Dendritic cell treated with granulocyte-macrophage colony-stimulating factor and Interleukin-4, amounts not matched to agents 40 ng/mL and 50 ng/mL, for 4 days (primary cell): ENCODE measurements at regions not wholly inside any gene's neighbourhood (a gene's known extent, or its start where the extent isn't known, plus 50 kb on each side); places are given as distances from the start of the nearest gene placed in this dataset.

ENCODE experiments used
- H3K27ac Mint-ChIP-seq: one replicate; pipeline ENCODE4 v1.8.0; 2022; ENCODE audit warnings: mild to moderate bottlenecking, mixed read lengths
- H3K27me3 Mint-ChIP-seq: one replicate; pipeline ENCODE4 v1.8.0; 2022; ENCODE audit warnings: mild to moderate bottlenecking, mixed read lengths
- H3K36me3 Mint-ChIP-seq: one replicate; pipeline ENCODE4 v1.8.0; 2022; ENCODE audit warnings: low read depth, mixed read lengths
- H3K4me1 Mint-ChIP-seq: one replicate; pipeline ENCODE4 v1.8.0; 2022; ENCODE audit warnings: low read depth, mixed read lengths
- H3K4me3 Mint-ChIP-seq: one replicate; pipeline ENCODE4 v1.8.0; 2022; ENCODE audit warnings: mild to moderate bottlenecking, moderate library complexity, mixed read lengths
- H3K9me3 Mint-ChIP-seq: one replicate; pipeline ENCODE4 v1.8.0; 2022; ENCODE audit warnings: mixed read lengths
- intact Hi-C: fragments of 100-400 bp; cut with micrococcal nuclease; formaldehyde crosslinking; loops from one replicate; pipeline ENCODE4 v1.15.0; 2022

- no peak overlapping the region for H3K4me3 Mint-ChIP-seq
- H3K4me1 Mint-ChIP-seq, result no peaks in the 10 kb centered on the region
- H3K36me3 Mint-ChIP-seq, result no peaks in the 10 kb centered on the region
- no peak overlapping the region for H3K27ac Mint-ChIP-seq
- H3K9me3 Mint-ChIP-seq, result no peaks in the 10 kb centered on the region
- intact Hi-C loops, result no loop called here
- H3K27me3 Mint-ChIP-seq, result no peaks in the 10 kb centered on the region
Observed at GRCh38 chr5:91898019-91898418, 514.9 kb upstream of the ARRDC3 start.

DNA sequence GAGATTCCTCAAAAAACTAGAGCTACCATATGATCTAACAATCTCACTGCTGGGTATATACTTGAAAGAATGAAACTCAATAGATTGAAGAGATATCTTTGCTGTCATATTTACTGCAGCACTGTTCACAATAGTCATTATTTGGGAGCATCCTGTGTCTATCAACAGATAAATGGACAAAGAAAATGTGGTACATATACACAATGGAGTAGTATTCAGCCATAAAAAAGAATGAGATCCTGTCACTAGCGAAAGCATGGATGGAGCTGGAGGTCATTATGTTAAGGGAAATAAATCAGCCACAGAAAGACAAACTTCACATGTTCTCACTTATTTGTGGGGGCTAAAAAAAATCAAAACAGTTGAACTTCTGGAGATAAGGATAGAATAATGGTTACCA is 505.7 kb upstream of the ARRDC3 start:
- Mint-ChIP-seq H3K27me3 (no peaks in the 10 kb centered on the region), H3K36me3 (no peaks in the 10 kb centered on the region), H3K4me3 (no peak overlapping the region), H3K27ac (no peak overlapping the region), H3K9me3 (peaks cover 21% of the 10 kb centered on the region), H3K4me1 (no peaks in the 10 kb centered on the region)
- intact Hi-C loops, result no loop called here

- intact Hi-C loops, result no loop called here
- no peak overlapping the region for H3K27ac Mint-ChIP-seq
- no peak overlapping the region for H3K4me3 Mint-ChIP-seq
- H3K27me3 Mint-ChIP-seq, result no peaks in the 10 kb centered on the region
- H3K36me3 Mint-ChIP-seq, result no peaks in the 10 kb centered on the region
- H3K9me3 Mint-ChIP-seq, result peaks cover 16% of the 10 kb centered on the region
- no peaks in the 10 kb centered on the region for H3K4me1 Mint-ChIP-seq
Observed at GRCh38 chr5:91885291-91886265, 502.5 kb upstream of the ARRDC3 start.

- no peaks in the 10 kb centered on the region for H3K27me3 Mint-ChIP-seq
- no peaks in the 10 kb centered on the region for H3K4me1 Mint-ChIP-seq
- H3K9me3 Mint-ChIP-seq, result peaks cover 18% of the 10 kb centered on the region
- no peaks in the 10 kb centered on the region for H3K36me3 Mint-ChIP-seq
- H3K4me3 Mint-ChIP-seq, result no peak overlapping the region
- H3K27ac Mint-ChIP-seq, result no peak overlapping the region
- intact Hi-C loops, result no loop called here
Observed at GRCh38 chr5:91884036-91884435, 500.9 kb upstream of the ARRDC3 start.

DNA sequence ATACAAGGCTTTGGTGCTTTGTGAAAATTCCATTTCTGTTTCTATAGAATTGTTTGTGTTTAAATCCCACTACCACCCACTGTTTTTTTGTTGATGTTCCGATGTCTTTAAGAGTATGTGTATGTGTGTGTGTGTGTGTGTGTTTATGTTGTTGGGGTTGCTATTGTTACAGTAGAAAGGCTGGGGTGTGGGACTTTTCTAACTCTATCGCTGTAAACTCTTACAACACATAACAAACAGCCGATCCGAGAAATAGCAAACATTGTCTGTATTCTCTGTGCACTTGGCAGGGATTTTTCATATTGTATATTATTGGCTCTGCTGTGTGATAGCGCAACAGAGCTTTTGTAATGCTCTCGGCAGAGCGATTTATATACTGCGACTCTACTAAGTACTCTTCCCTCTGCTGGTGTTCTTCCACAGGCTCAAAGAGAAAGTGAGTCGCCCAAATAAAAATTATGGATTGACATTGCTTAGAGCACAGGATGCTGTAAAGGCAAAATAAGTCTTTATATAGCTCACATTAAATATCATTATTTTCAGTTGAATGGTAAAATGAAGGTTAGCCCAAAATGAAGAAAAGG is 492.2 kb upstream of the ARRDC3 start:
- intact Hi-C loops, result no loop called here
- no peaks in the 10 kb centered on the region for H3K27me3 Mint-ChIP-seq
- H3K4me3 Mint-ChIP-seq, result no peak overlapping the region
- H3K36me3 Mint-ChIP-seq, result no peaks in the 10 kb centered on the region
- H3K9me3 Mint-ChIP-seq, result peaks cover 5% of the 10 kb centered on the region
- H3K4me1 Mint-ChIP-seq, result no peaks in the 10 kb centered on the region
- no peak overlapping the region for H3K27ac Mint-ChIP-seq

- Mint-ChIP-seq H3K27me3 (no peaks in the 10 kb centered on the region), H3K4me3 (no peak overlapping the region), H3K9me3 (no peaks in the 10 kb centered on the region), H3K27ac (no peak overlapping the region), H3K4me1 (no peaks in the 10 kb centered on the region), H3K36me3 (no peaks in the 10 kb centered on the region)
- intact Hi-C loops, result no loop called here
Observed at GRCh38 chr5:91867799-91868198, 484.7 kb upstream of the ARRDC3 start.

- Mint-ChIP-seq H3K27me3 (no peaks in the 10 kb centered on the region), H3K9me3 (peaks cover 4% of the 10 kb centered on the region), H3K4me1 (no peaks in the 10 kb centered on the region), H3K36me3 (no peaks in the 10 kb centered on the region), H3K27ac (no peak overlapping the region), H3K4me3 (no peak overlapping the region)
- intact Hi-C loops, result no loop called here
Observed at GRCh38 chr5:91865915-91866314, 482.8 kb upstream of the ARRDC3 start.

GRCh38 chr5:91864962-91865361 is 481.8 kb upstream of the ARRDC3 start:
- H3K36me3 Mint-ChIP-seq, result no peaks in the 10 kb centered on the region
- no peaks in the 10 kb centered on the region for H3K4me1 Mint-ChIP-seq

GRCh38 chr5:91851670-91852069 is 468.6 kb upstream of the ARRDC3 start:
- no peaks in the 10 kb centered on the region for H3K27me3 Mint-ChIP-seq
- no peaks in the 10 kb centered on the region for H3K36me3 Mint-ChIP-seq
- H3K27ac Mint-ChIP-seq, result no peak overlapping the region
- intact Hi-C loops, result no loop called here
- H3K9me3 Mint-ChIP-seq, result no peaks in the 10 kb centered on the region
- H3K4me3 Mint-ChIP-seq, result no peak overlapping the region
- H3K4me1 Mint-ChIP-seq, result no peaks in the 10 kb centered on the region

More at GRCh38 chr5:91864962-91865361, 481.8 kb upstream of the ARRDC3 start:
- Mint-ChIP-seq H3K27ac (no peak overlapping the region), H3K4me3 (no peak overlapping the region), H3K9me3 (peaks cover 6% of the 10 kb centered on the region), H3K27me3 (no peaks in the 10 kb centered on the region)
- intact Hi-C loops, result no loop called here

- Mint-ChIP-seq H3K36me3 (no peaks in the 10 kb centered on the region), H3K9me3 (no peaks in the 10 kb centered on the region), H3K4me3 (no peak overlapping the region), H3K4me1 (no peaks in the 10 kb centered on the region), H3K27ac (no peak overlapping the region), H3K27me3 (no peaks in the 10 kb centered on the region)
- intact Hi-C loops, result no loop called here
Observed at GRCh38 chr5:91850031-91850430, 466.9 kb upstream of the ARRDC3 start.

DNA sequence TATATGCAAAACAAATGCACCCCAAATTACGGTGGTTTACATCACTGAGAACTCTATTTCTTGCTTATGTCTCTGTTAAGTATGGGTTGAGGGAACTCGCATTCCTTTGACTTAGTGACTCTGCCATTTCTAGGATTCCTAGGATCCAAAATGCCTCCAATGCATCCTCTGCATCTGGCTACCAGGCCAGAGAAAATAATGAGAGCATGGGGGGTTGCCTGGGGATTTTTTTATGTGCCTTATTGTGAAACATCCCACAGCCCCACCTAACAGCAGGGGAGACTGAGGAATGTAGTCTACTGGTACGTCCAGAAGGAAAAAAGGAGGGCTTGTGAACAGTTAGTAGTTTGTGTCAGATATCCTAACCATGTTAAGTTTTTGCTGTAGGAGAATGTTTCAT is 466.0 kb upstream of the ARRDC3 start:
- no peaks in the 10 kb centered on the region for H3K27me3 Mint-ChIP-seq
- no peaks in the 10 kb centered on the region for H3K4me1 Mint-ChIP-seq
- no peak overlapping the region for H3K4me3 Mint-ChIP-seq
- H3K36me3 Mint-ChIP-seq, result no peaks in the 10 kb centered on the region
- intact Hi-C loops, result no loop called here
- H3K9me3 Mint-ChIP-seq, result no peaks in the 10 kb centered on the region
- no peak overlapping the region for H3K27ac Mint-ChIP-seq

DNA sequence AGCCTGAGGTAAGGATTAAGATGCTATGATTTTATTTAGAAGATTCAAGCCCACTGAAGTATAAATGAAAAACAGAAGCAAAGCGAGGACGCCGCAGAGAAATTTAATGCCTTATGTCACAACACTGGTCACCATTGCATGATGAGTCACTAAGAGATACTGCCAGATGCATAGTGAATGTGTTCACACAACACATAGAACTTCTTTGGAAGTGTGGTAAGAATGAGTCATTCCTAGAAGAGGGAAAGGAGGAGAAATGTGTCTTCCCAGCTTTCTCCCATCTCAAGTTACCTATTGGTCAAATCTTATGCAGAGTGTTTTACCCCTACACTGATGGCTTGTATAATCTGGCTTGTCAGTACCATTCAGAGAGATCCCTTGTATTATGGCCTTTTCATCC is 465.3 kb upstream of the ARRDC3 start:
- Mint-ChIP-seq H3K27ac (no peak overlapping the region), H3K4me1 (no peaks in the 10 kb centered on the region), H3K27me3 (no peaks in the 10 kb centered on the region), H3K9me3 (no peaks in the 10 kb centered on the region), H3K36me3 (no peaks in the 10 kb centered on the region), H3K4me3 (no peak overlapping the region)
- intact Hi-C loops, result no loop called here

DNA sequence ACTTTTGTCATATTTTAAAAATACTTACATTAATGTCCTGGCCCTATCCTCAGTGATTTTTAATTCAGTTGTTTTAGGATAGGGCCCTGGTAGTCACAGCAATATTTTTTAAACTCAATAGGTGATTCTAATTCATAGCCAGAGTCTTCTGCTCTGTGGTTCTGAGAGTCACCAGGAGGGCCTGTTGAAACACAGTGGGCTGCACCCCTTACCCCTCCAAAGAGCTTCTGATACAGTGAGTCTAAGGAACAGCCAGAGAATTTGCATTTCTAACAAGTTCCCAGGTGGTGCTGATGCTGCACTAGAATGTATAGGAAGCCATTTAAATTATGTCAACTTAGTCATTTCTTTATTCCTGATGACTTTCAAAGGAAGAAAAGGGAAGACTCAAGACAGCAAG is 458.3 kb upstream of the ARRDC3 start:
- intact Hi-C loops, result no loop called here
- no peaks in the 10 kb centered on the region for H3K36me3 Mint-ChIP-seq
- no peaks in the 10 kb centered on the region for H3K27me3 Mint-ChIP-seq
- no peaks in the 10 kb centered on the region for H3K9me3 Mint-ChIP-seq
- no peak overlapping the region for H3K27ac Mint-ChIP-seq
- H3K4me1 Mint-ChIP-seq, result no peaks in the 10 kb centered on the region
- H3K4me3 Mint-ChIP-seq, result no peak overlapping the region

DNA sequence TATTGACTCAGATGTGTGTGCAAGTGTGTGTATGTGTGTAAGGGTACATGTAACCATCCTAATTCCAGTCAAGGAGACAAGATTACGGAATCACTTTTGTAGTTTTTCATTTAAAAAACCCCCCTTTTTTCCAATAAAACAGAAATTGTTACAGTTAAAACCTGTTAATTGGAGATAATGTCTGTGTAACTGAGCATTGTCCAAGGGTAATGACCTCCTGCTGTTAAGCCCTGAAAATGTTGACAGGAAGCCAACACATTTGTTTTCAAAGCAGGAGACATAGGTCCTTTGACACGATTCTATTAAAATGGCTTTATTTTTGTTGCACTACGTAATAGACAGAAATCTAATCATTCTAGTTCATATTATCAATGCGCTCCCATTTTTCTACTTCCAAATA is 457.3 kb upstream of the ARRDC3 start:
- no peak overlapping the region for H3K4me3 Mint-ChIP-seq
- intact Hi-C loops, result no loop called here
- no peaks in the 10 kb centered on the region for H3K27me3 Mint-ChIP-seq
- no peaks in the 10 kb centered on the region for H3K36me3 Mint-ChIP-seq
- H3K27ac Mint-ChIP-seq, result no peak overlapping the region
- H3K4me1 Mint-ChIP-seq, result no peaks in the 10 kb centered on the region
- no peaks in the 10 kb centered on the region for H3K9me3 Mint-ChIP-seq
